HEK293 (cell line): ENCODE measurements at regions not wholly inside any gene's neighbourhood (a gene's known extent, or its start where the extent isn't known, plus 50 kb on each side); places are given as distances from the start of the nearest gene placed in this dataset.

Experiments
- CTCF ChIA-PET: fragments of 350-600 bp; formaldehyde crosslinking; extraction: SDS; loops from one replicate; lab custom pipeline; 2021; ENCODE audit warnings: antibody characterized with exemption; lab: Yijun Ruan, JAX
- POLR2A ChIA-PET: fragments of 300-600 bp; formaldehyde crosslinking; extraction: SDS; loops from one replicate; lab custom pipeline; 2020; ENCODE audit warnings: antibody characterized with exemption, inconsistent platforms; lab: Yijun Ruan, JAX
- H3K27ac ChIP-seq: fragments of 200-500 bp; sonication (Bioruptor generic); 2 replicates; pipeline ENCODE4 v1.5.1; 2014; ENCODE audit warnings: low read depth, low read length, control low read depth, inconsistent platforms; ENCODE audit errors: extremely low read depth
- H3K36me3 ChIP-seq, 2 experiments: fragments of 200-500 bp in 1 of 2; sonication (Bioruptor generic) in 1 of 2; 1 replicate in 1 of 2; 2 replicates in 1 of 2; pipeline ENCODE4 v1.5.1; 2014 to 2017; ENCODE audit warnings: inconsistent platforms in 2 of 2, low read length in 2 of 2; ENCODE audit not compliant: control insufficient read depth in 2 of 2, insufficient read depth in 1 of 2
- H3K4me1 ChIP-seq: fragments of 200-500 bp; sonication (Bioruptor generic); 2 replicates; pipeline ENCODE4 v1.5.1; 2014; ENCODE audit warnings: mild to moderate bottlenecking, low read length, inconsistent platforms; ENCODE audit not compliant: control insufficient read depth, insufficient read depth
- H3K4me3 ChIP-seq: 2 replicates; pipeline ENCODE4 v1.5.1; 2011; ENCODE audit warnings: low read depth, mild to moderate bottlenecking, control low read depth, low read length, moderate library complexity
- H3K9me3 ChIP-seq: fragments of 200-500 bp; sonication (Bioruptor generic); 2 replicates; pipeline ENCODE4 v1.5.1; 2014; ENCODE audit warnings: low read depth, low read length, inconsistent platforms; ENCODE audit not compliant: control insufficient read depth, insufficient read depth
- EGR2 ChIP-seq: fragments of 450-650 bp; formaldehyde crosslinking; IDR thresholded peaks from 2 replicates; pipeline ENCODE4 v1.5.1; 2016; ENCODE audit warnings: low read depth, missing biosample characterization, missing genetic modification characterization
- FEZF1 ChIP-seq: fragments of 450-650 bp; formaldehyde crosslinking; IDR thresholded peaks from 2 replicates; pipeline ENCODE4 v1.5.1; 2016; ENCODE audit warnings: missing biosample characterization, missing genetic modification characterization
- GLIS2 ChIP-seq: fragments of 450-650 bp; formaldehyde crosslinking; IDR thresholded peaks from 2 replicates; pipeline ENCODE4 v1.5.1; 2016; ENCODE audit warnings: missing biosample characterization, missing genetic modification characterization
- HOXD13 ChIP-seq: sonication (generic); formaldehyde crosslinking; IDR thresholded peaks from 2 replicates; pipeline ENCODE4 v1.8.0; 2022; ENCODE audit warnings: missing genetic modification reagents, borderline replicate concordance
- KLF10 ChIP-seq: fragments of 450-650 bp; IDR thresholded peaks from 2 replicates; pipeline ENCODE4 v1.5.1; 2018; ENCODE audit warnings: missing biosample characterization, mild to moderate bottlenecking, missing genetic modification characterization
- SP7 ChIP-seq: fragments of 450-650 bp; formaldehyde crosslinking; IDR thresholded peaks from 2 replicates; pipeline ENCODE4 v1.5.1; 2016; ENCODE audit warnings: missing biosample characterization, missing genetic modification characterization
- TCF7L2 ChIP-seq: IDR thresholded peaks from 2 replicates; pipeline ENCODE4 v1.6.1; 2011; ENCODE audit warnings: low read depth, mild to moderate bottlenecking, inconsistent platforms, low read length, moderate library complexity, borderline replicate concordance
- ZBTB17 ChIP-seq: fragments of 450-650 bp; formaldehyde crosslinking; IDR thresholded peaks from 2 replicates; pipeline ENCODE4 v1.5.1; 2016; ENCODE audit warnings: missing biosample characterization, missing genetic modification characterization
- ZBTB8A ChIP-seq: fragments of 450-650 bp; formaldehyde crosslinking; IDR thresholded peaks from 2 replicates; pipeline ENCODE4 v1.5.1; 2016; ENCODE audit warnings: missing biosample characterization, missing genetic modification characterization
- ZFHX2 ChIP-seq: fragments of 450-650 bp; formaldehyde crosslinking; conservative IDR thresholded peaks from 2 replicates; pipeline ENCODE4 v1.5.1; 2016; ENCODE audit warnings: missing biosample characterization, missing genetic modification characterization
- ZNF10 ChIP-seq: fragments of 450-650 bp; formaldehyde crosslinking; IDR thresholded peaks from 2 replicates; pipeline ENCODE4 v1.5.1; 2017; ENCODE audit warnings: missing biosample characterization, missing genetic modification characterization
- ZNF133 ChIP-seq: fragments of 450-650 bp; formaldehyde crosslinking; IDR thresholded peaks from 2 replicates; pipeline ENCODE4 v1.5.1; 2016; ENCODE audit warnings: missing biosample characterization, missing genetic modification characterization
- ZNF2 ChIP-seq: fragments of 450-650 bp; formaldehyde crosslinking; IDR thresholded peaks from 2 replicates; pipeline ENCODE4 v1.5.1; 2016; ENCODE audit warnings: missing biosample characterization, missing genetic modification characterization
- ZNF335 ChIP-seq: fragments of 450-650 bp; formaldehyde crosslinking; conservative IDR thresholded peaks from 2 replicates; pipeline ENCODE4 v1.5.1; 2016; ENCODE audit warnings: missing biosample characterization, missing genetic modification characterization
- ZNF37A ChIP-seq: fragments of 450-650 bp; IDR thresholded peaks from 2 replicates; pipeline ENCODE4 v1.5.1; 2018; ENCODE audit warnings: missing biosample characterization, missing genetic modification characterization
- ZNF521 ChIP-seq: fragments of 450-650 bp; formaldehyde crosslinking; IDR thresholded peaks from 2 replicates; pipeline ENCODE4 v1.5.1; 2017; ENCODE audit warnings: missing biosample characterization, mild to moderate bottlenecking, missing genetic modification characterization
- ZNF629 ChIP-seq: fragments of 450-650 bp; formaldehyde crosslinking; IDR thresholded peaks from 2 replicates; pipeline ENCODE4 v1.5.1; 2017; ENCODE audit warnings: missing biosample characterization, missing genetic modification characterization
- ZNF843 ChIP-seq: fragments of 450-650 bp; formaldehyde crosslinking; IDR thresholded peaks from 2 replicates; pipeline ENCODE4 v1.5.1; 2016; ENCODE audit warnings: missing biosample characterization, missing genetic modification characterization
- ZSCAN23 ChIP-seq: fragments of 450-650 bp; formaldehyde crosslinking; IDR thresholded peaks from 2 replicates; pipeline ENCODE4 v1.5.1; 2016; ENCODE audit warnings: missing biosample characterization, missing genetic modification characterization
- TF ChIP-seq, protein P1 (sequence below): fragments of 450-650 bp; IDR thresholded peaks from 2 replicates; pipeline ENCODE4 v1.5.1; 2018; ENCODE audit warnings: missing biosample characterization, missing genetic modification characterization
- TF ChIP-seq, protein P2 (sequence below): fragments of 450-650 bp; formaldehyde crosslinking; IDR thresholded peaks from 2 replicates; pipeline ENCODE4 v1.5.1; 2016; ENCODE audit warnings: missing biosample characterization, missing genetic modification characterization
- TF ChIP-seq, protein P3 (sequence below): fragments of 450-650 bp; formaldehyde crosslinking; IDR thresholded peaks from 2 replicates; pipeline ENCODE4 v1.5.1; 2016; ENCODE audit warnings: missing biosample characterization, missing genetic modification characterization
- TF ChIP-seq, protein P4 (sequence below): fragments of 450-650 bp; IDR thresholded peaks from 2 replicates; pipeline ENCODE4 v1.5.1; 2018; ENCODE audit warnings: missing biosample characterization, mild to moderate bottlenecking, missing genetic modification characterization
- TF ChIP-seq, protein P5 (sequence below): fragments of 450-650 bp; formaldehyde crosslinking; IDR thresholded peaks from 2 replicates; pipeline ENCODE4 v1.5.1; 2016; ENCODE audit warnings: missing biosample characterization, missing genetic modification characterization

DNA sequence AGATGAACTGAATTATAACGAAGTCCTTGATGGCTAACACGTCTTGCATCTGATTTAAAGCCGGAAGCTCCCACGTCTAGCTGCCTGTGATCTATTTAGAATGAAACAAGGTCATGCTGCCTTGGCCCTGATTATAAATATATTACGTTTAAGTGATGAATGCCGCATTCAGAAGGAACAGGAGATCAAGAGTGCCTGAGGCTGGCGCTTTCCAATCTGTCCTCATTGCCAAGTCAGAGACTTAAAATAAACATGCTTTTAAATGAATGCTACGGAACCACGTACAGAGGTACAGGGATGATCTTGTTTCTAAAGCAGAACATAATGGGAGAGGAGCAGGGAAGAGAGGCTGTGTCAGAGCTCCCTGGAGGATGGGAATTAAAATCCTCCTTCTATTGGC is 292.8 kb downstream of the TLE1 start (continued):
- TF ChIP-seq ZNF37A (tag by site-specific recombination): no peak
- TF ChIP-seq ZNF133 (tag by site-specific recombination): no peak

DNA sequence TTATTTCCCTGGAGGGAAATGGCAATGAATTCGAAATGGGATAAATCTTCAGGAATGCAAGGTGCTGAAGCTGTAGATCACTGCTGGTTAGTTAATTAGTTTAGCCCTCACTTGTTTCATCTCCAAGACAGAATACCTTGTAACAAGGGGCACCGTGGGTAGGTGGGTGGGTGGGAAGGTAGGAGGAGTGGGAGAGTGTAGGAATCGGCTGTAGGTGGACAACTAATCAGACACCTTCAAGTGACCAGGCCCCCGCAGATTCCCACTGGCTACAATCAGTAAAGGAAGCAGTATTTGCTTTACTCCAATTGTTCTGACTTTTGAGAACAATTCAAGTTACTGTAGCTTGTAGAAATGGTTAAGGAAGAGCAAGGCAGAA is 293.7 kb downstream of the TLE1 start:
- H3K36me3 ChIP-seq: no peaks in the 10 kb centered on the region
- H3K27ac ChIP-seq: peak overlapping the region; percentile 90
- POLR2A ChIA-PET: no interaction called here
- TF ChIP-seq ZFHX2 (peak; percentile 92), FEZF1 (tag by site-specific recombination) (0 out of 2 replicates have a peak, but pooled peaks have one; percentile 5), HOXD13 (no peak), TCF7L2 (peak; percentile 29; the same call in 1 of the 2 replicates), ZNF521 (tag by site-specific recombination) (no peak), EGR2 (tag by site-specific recombination) (peak; percentile 92), ZNF335 (tag by site-specific recombination) (no peak)
- TF ChIP-seq, all 188 proteins: peak for 4
- Histone ChIP-seq H3K4me3 (no peak overlapping the region), H3K9me3 (no peaks in the 10 kb centered on the region), H3K4me1 (peaks cover 16% of the 10 kb centered on the region)
- CTCF ChIA-PET: no interaction called here

DNA sequence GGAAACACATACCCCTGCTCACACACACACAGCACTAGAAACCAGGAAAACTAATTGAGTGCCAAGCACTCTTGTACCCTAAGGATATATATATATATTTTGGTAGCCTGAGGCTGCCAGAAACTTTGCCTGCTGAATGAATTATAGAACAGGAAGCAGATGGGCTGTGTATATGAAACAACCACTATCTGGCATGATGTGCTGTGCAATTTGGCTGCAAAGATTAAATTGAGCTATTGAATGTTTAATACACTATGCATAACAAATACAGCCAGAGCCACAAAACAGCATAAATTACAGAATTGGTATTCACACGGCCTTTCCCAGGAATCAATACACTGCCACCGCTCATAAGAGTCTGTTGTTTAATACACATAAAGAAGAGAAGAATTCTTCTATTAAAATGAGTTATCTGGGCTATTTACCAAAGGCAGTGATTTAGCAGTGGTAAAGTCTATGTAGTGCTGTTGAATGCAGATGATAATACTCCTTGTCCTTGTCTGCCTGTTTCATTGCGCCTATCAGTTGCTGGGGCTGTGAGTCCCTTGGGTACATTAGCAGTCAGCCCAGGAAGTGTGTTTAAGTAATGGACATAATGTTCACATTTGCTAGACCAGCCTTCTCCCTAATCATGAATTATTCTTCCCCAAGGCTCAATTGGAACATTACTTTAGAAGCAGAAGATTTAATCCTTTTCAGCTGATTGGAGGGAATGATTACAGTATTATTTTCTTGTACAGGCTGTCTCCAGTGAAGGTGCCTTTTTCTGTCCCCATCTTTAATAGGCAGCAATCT is 294.3 kb downstream of the TLE1 start:
- H3K9me3 ChIP-seq: no peaks in the 10 kb centered on the region
- peaks cover 16% of the 10 kb centered on the region for H3K4me1 ChIP-seq
- H3K4me3 ChIP-seq: no peak overlapping the region
- ChIA-PET POLR2A (no interaction called here), CTCF (interaction anchor here (0.7 kb wide), 1 partner anchor 1735 kb away, joined by 3 read pairs; no protein-coding TSS in a partner anchor)
- H3K36me3 ChIP-seq: no peaks in the 10 kb centered on the region
- H3K27ac ChIP-seq: peak overlapping the region; percentile 90
- TF ChIP-seq SP7 (tag by site-specific recombination) (peak; percentile 72), ZNF629 (tag by site-specific recombination) (0 out of 2 replicates have a peak, but pooled peaks have one; percentile 39), GLIS2 (tag by site-specific recombination) (no peak), ZNF2 (tag by site-specific recombination) (peak; percentile 22; the same call in 1 of the 2 replicates), ZSCAN23 (tag by site-specific recombination) (no peak), KLF10 (peak; percentile 51), ZBTB8A (tag by site-specific recombination) (0 out of 2 replicates have a peak, but pooled peaks have one; percentile 23), ZNF10 (peak; percentile 95), ZNF843 (tag by site-specific recombination) (peak; percentile 68), ZBTB17 (tag by site-specific recombination) (peak; percentile 42; the same call in 1 of the 2 replicates), FEZF1 (tag by site-specific recombination) (peak; percentile 83)
- TF ChIP-seq, protein P1, sequence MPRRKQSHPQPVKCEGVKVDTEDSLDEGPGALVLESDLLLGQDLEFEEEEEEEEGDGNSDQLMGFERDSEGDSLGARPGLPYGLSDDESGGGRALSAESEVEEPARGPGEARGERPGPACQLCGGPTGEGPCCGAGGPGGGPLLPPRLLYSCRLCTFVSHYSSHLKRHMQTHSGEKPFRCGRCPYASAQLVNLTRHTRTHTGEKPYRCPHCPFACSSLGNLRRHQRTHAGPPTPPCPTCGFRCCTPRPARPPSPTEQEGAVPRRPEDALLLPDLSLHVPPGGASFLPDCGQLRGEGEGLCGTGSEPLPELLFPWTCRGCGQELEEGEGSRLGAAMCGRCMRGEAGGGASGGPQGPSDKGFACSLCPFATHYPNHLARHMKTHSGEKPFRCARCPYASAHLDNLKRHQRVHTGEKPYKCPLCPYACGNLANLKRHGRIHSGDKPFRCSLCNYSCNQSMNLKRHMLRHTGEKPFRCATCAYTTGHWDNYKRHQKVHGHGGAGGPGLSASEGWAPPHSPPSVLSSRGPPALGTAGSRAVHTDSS: no peak
- TF ChIP-seq, protein P2, sequence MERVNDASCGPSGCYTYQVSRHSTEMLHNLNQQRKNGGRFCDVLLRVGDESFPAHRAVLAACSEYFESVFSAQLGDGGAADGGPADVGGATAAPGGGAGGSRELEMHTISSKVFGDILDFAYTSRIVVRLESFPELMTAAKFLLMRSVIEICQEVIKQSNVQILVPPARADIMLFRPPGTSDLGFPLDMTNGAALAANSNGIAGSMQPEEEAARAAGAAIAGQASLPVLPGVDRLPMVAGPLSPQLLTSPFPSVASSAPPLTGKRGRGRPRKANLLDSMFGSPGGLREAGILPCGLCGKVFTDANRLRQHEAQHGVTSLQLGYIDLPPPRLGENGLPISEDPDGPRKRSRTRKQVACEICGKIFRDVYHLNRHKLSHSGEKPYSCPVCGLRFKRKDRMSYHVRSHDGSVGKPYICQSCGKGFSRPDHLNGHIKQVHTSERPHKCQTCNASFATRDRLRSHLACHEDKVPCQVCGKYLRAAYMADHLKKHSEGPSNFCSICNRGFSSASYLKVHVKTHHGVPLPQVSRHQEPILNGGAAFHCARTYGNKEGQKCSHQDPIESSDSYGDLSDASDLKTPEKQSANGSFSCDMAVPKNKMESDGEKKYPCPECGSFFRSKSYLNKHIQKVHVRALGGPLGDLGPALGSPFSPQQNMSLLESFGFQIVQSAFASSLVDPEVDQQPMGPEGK (tag by site-specific recombination): no peak
- TF ChIP-seq, protein P3, sequence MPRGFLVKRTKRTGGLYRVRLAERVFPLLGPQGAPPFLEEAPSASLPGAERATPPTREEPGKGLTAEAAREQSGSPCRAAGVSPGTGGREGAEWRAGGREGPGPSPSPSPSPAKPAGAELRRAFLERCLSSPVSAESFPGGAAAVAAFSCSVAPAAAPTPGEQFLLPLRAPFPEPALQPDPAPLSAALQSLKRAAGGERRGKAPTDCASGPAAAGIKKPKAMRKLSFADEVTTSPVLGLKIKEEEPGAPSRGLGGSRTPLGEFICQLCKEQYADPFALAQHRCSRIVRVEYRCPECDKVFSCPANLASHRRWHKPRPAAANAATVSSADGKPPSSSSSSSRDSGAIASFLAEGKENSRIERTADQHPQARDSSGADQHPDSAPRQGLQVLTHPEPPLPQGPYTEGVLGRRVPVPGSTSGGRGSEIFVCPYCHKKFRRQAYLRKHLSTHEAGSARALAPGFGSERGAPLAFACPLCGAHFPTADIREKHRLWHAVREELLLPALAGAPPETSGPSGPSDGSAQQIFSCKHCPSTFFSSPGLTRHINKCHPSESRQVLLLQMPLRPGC: peak; percentile 73
- TF ChIP-seq, protein P4, sequence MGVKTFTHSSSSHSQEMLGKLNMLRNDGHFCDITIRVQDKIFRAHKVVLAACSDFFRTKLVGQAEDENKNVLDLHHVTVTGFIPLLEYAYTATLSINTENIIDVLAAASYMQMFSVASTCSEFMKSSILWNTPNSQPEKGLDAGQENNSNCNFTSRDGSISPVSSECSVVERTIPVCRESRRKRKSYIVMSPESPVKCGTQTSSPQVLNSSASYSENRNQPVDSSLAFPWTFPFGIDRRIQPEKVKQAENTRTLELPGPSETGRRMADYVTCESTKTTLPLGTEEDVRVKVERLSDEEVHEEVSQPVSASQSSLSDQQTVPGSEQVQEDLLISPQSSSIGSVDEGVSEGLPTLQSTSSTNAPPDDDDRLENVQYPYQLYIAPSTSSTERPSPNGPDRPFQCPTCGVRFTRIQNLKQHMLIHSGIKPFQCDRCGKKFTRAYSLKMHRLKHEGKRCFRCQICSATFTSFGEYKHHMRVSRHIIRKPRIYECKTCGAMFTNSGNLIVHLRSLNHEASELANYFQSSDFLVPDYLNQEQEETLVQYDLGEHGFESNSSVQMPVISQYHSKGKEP (tag by site-specific recombination): 0 out of 2 replicates have a peak, but pooled peaks have one; percentile 36
- TF ChIP-seq, protein P5, sequence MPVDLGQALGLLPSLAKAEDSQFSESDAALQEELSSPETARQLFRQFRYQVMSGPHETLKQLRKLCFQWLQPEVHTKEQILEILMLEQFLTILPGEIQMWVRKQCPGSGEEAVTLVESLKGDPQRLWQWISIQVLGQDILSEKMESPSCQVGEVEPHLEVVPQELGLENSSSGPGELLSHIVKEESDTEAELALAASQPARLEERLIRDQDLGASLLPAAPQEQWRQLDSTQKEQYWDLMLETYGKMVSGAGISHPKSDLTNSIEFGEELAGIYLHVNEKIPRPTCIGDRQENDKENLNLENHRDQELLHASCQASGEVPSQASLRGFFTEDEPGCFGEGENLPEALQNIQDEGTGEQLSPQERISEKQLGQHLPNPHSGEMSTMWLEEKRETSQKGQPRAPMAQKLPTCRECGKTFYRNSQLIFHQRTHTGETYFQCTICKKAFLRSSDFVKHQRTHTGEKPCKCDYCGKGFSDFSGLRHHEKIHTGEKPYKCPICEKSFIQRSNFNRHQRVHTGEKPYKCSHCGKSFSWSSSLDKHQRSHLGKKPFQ (tag by site-specific recombination): peak; percentile 25; the same call in 1 of the 2 replicates
